HuH-7.5 (cell line): ENCODE measurements at regions not wholly inside any gene's neighbourhood (a gene's known extent, or its start where the extent isn't known, plus 50 kb on each side); places are given as distances from the start of the nearest gene placed in this dataset.
"Not testable (repeated sequence)": the region's sequence is repeated elsewhere in the genome, so short reads cannot be mapped to it uniquely, and the experiment has no call there.

ENCODE experiments used
- DNase-seq: peaks from one replicate; pipeline ENCODE4 v3.0.0; 2011; ENCODE audit warnings: low spot score

- not testable (repeated sequence) for DNase-seq
These were observed 59.0 kb upstream of the NUTM2F start for GRCh38 chr9:94387338-94388010.

DNA sequence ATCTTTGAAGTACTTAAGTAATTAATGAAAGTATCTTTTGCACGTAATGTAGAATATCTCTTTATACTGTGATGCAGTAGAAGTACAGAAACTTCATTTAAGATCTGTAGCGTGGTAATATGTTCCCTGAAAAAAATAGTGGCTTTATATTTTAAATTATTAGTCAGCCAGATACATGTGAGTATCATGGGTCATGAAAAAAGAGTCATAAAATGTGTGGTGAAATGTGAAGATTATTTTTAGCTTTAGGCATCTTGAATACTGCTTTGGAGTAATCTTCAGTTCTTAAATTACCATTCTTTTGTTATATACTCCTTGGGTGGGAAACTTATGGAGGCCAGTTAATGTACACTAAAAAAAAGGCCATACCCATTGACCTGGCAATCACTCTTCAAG, 59.6 kb upstream of the NUTM2F start:
- DNase-seq = not testable (repeated sequence)

- not testable (repeated sequence) for DNase-seq
These were observed 62.1 kb upstream of the NUTM2F start for GRCh38 chr9:94390425-94391098.

- not testable (repeated sequence) for DNase-seq
These were observed 64.7 kb upstream of the NUTM2F start for GRCh38 chr9:94392971-94393624.

GRCh38 chr9:94397766-94398379, 69.4 kb upstream of the NUTM2F start:
- DNase-seq = not testable (repeated sequence)

DNA sequence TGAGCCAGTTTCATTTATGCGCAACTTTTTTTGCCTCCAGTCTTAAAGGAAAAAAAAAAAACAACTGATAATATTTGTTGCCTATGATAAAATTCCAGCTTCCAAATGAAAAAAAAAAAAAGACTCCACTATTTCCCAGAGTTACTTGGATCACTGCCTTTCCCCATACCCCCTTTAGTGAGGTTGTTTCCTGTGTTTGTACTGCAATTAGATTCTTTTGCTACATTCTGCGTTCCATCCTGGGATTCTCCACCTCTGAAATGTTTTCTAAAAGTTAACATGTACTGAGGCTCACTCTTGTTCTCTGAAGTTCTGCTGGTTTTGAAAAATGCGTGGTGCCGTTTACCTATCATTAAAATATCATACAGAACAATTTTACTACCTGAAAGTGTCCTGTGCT, 72.0 kb upstream of the NUTM2F start:
- not testable (repeated sequence) for DNase-seq

- not testable (repeated sequence) for DNase-seq
These were observed 74.4 kb upstream of the NUTM2F start for GRCh38 chr9:94402795-94403194.

DNA sequence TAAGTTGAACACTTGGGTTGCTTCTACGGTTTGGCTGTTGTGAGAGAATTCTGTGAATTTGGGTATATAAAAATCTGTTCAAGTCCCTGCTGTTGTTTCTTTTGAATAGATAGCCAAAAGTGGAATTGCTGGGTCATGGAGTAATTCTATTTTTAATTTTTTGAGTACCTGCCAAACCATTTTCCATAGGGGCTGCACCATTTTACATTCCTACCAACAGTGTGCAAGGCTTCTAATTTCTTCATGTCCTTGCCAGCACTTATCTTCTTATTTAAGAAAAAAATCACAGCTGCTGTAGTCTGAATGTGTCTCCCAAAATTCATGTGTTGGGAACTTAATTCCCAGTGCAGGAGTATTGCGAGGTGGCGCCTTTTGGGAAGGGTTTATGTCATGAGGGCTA, 75.1 kb upstream of the NUTM2F start:
- peak; percentile 0 for DNase-seq

DNA sequence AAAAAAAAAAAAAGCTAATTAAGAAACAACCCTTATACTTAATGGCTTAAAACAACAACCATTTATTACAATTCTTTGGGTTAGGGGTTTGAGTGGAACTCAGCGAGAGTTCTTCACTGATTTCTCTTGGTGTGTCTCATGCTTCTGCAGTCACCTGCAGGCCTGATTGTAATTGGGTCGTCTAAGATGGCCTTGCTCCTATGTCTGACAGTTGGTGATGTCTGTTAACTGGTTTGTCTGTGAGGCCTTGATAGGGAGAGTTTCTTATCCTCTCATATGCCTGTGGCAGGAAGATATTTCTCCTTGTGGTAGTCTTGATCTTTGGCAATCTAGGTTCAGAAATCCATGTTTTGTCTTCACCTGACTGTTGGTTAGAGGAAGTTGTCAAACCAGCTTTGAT, 85.2 kb upstream of the NUTM2F start:
- not testable (repeated sequence) for DNase-seq

GRCh38 chr9:94415111-94415510, 86.7 kb upstream of the NUTM2F start:
- not testable (repeated sequence) for DNase-seq

- not testable (repeated sequence) for DNase-seq
These were observed 91.7 kb upstream of the NUTM2F start for GRCh38 chr9:94420098-94420497.

DNA sequence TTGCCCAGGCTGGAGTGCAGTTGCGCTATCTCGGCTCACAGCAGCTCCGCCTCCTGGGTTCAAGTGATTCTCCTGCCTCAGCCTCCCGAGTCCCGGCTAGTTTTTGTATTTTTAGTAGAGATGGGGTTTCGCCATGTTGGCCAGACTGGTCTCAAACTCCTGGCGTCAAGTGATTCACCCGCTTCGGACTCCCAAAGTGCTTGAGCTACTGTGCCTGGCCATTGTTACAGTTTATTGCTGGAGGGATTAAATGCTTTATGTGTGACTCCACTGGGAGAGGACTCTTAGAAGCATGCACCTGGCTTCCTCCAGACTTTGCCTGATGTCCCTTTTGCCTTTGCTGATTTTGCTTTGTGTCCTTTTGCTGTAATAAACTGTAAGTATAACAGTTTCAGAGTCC, 93.5 kb upstream of the NUTM2F start:
- not testable (repeated sequence) for DNase-seq

- DNase-seq = not testable (repeated sequence)
These were observed 96.9 kb upstream of the NUTM2F start for GRCh38 chr9:94425312-94425711.

- DNase-seq = not testable (repeated sequence)
These were observed 108.7 kb upstream of the NUTM2F start for GRCh38 chr9:94437128-94437527.

DNA sequence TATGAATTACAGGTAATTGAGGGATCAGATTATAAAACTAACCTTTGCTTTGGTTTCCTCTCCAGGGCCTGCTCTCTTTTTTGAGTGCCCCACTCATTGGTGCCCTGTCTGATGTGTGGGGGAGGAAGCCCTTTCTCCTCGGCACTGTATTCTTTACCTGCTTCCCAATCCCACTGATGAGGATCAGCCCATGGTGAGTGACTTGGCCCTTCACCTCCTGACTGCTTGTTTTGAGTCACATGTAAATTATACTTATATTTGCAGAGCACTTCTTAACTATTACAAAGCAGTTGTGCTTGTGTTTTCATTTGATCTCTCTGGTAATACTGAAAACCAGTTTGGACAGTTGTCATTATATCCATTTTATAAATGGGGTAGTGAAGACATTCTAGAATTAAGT, 109.9 kb upstream of the NUTM2F start:
- DNase-seq = not testable (repeated sequence)

DNA sequence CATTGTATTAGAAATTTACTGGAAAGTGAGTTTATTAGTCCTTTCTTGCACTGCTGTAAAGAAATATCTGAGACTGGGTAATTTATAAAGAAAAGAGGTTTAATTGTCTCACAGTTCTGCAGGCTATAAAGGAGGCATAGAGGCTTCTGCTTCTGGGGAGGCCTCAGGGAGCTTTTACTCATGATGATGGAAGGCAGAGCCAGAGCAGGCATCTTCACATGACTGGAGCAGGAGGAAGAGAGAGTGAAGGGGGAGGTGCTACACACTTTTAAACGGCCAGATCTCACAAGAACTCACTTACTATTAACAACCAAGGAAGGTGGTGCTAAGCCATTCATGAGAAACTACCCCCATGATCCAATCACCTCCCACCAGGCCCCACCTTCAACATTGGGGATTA, 112.7 kb upstream of the NUTM2F start:
- not testable (repeated sequence) for DNase-seq

DNA sequence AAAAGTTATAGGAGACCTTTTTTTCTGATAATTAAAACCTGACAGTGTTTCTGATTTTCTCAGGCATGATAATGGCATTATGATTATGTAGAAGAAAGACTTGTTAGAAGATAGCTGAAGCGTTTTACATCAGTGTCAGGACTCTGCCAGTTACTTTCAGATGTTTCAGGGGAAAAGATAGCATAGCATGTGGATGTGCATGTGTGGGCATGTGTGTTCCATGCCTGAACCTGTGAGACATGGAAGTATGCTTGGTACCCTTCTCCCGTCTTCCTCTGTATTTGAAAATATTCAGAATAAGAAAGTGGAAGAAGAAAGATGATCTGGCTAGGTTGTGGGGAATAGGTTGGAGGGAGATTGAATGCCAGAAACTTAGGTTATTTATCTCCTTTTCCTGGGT, 113.1 kb upstream of the PCAT7 start:
- no peak for DNase-seq

DNA sequence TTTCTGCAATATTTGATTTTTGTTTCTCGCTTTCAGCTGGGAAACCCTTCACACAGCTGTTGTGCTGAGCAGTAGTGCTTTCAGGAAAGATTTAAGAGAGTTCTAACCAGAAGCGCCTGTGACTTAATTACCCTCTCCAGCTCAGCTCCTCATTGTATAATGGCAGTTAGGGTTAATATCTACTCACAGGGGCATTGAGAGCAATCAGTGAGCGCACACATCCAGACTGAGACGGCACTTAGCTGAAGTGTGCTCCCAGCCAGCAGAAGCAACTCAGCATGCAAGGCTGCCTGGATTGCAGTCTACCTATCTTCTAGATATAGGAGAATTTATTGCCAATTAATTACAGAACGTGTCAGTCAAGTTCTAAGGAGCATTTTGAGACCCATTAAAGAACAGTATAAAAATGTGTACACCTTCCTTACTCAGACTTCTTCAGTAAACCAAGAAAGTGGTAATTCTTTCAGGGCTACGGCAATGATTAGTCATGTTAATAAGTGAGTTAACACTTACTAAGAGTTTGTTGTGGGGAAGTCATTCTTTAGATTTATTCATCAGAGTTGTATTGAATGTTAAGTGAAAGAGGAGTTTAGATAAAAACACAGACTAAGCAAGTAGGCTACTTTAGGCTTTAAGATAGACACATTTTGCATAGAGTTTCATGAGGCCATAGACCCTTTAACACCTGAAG, 111.7 kb upstream of the PCAT7 start:
- DNase-seq = no peak

- DNase-seq = no peak
These were observed 109.0 kb upstream of the PCAT7 start for GRCh38 chr9:94445863-94446262.

- no peak for DNase-seq
These were observed 105.4 kb upstream of the PCAT7 start for GRCh38 chr9:94449486-94449885.

GRCh38 chr9:94464790-94465189, 90.1 kb upstream of the PCAT7 start:
- DNase-seq = no peak

- DNase-seq = not testable (repeated sequence)
These were observed 82.8 kb upstream of the PCAT7 start for GRCh38 chr9:94472063-94472462.
